GM19452 (cell line): ENCODE measurements at regions not wholly inside any gene's neighbourhood (a gene's known extent, or its start where the extent isn't known, plus 50 kb on each side); places are given as distances from the start of the nearest gene placed in this dataset.

Source experiments
- ATAC-seq: cut with Tn5 transposase; IDR thresholded peaks from one replicate; pipeline ENCODE4 v1.9.1; 2021; ENCODE audit not compliant: unreplicated experiment

DNA sequence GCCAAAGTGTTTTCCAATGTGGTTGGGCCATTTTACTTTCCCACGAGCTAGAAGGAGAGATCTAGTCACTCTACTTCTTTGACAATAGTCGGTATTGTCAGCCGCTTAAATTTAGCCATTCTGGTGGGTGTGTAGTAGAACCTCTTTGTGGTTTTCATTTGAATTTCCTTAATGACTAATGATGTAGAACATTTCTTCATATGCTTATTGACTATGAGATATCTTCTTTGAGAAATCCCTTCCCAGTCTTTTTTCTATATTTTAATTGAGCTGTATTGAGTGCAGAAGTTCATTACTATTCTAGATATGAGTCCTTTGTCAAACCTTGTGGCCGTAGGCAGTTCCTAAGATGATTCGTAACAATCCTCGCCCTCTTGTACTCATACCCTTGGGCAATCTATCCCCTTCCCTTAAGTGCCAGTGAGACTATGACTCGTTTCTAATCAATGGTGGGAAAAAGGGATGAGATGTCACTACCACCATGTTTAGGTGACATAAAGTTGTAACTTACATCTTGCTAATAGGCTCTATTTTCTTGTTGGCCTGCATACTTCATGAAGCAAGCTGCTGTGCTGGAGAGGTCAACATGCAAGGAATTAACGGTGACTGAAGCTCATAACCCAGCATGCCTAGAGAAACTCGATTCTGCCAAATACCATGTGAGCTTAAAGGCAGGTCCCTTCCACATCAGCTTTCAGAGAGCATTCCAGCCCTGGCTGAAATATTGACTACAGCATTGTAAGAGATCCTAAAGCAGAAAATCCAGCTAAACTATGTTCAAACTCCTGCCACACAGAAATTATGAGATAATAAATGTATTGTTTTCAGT, 817.9 kb upstream of the SOX9 start:
- no peak for ATAC-seq

DNA sequence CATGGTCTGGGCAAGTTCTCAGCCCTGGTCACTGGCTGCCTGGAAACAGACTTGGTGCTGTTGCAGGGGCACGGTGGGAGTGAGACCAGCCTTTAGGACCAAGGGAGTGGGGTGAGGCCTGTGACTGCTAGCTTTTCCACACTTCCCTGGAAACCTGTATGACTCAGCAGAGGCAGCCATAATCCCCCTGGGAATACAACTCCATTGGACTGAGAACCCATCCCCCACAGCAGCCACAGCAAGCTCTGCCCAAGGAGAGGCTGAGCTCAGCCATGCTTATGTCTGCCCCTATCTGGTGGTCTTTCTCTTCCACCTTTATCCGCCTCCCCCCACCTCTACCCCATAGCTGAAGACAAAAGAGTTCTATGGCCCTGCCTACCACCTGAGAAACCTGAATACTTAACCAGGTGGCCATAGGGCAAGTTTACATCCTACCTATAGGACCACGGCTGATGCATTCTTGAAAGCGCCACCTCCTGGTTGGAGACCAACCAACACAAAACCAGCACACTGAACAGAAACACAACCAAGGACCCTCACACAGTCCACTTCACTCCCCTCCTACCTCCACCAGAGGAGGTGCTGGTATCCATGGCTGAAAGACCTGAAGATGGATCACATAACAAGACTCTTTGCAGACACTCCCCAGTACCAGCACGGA, 816.2 kb upstream of the SOX9 start:
- ATAC-seq = no peak

- no peak for ATAC-seq
Observed at GRCh38 chr17:71313866-71314265, 807.0 kb upstream of the SOX9 start.

DNA sequence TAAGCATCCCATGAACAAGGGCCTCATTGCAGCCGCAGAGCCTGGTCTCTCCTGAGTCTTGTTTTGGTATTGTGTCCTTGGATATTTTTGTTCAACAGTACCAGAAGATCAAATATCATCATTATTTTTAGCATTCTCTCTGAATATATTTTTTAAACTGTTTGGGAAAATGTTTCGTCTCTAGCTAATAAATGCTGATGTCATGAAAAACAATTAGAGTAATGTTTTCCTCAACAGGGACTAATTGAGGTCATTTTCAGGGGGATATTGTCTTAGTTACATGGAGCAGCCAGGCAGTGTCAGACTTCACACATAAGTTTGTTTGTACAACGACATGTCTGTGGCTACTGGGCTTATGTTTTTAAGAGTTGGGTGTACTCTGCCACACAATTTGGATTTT, 805.3 kb upstream of the SOX9 start:
- no peak for ATAC-seq

DNA sequence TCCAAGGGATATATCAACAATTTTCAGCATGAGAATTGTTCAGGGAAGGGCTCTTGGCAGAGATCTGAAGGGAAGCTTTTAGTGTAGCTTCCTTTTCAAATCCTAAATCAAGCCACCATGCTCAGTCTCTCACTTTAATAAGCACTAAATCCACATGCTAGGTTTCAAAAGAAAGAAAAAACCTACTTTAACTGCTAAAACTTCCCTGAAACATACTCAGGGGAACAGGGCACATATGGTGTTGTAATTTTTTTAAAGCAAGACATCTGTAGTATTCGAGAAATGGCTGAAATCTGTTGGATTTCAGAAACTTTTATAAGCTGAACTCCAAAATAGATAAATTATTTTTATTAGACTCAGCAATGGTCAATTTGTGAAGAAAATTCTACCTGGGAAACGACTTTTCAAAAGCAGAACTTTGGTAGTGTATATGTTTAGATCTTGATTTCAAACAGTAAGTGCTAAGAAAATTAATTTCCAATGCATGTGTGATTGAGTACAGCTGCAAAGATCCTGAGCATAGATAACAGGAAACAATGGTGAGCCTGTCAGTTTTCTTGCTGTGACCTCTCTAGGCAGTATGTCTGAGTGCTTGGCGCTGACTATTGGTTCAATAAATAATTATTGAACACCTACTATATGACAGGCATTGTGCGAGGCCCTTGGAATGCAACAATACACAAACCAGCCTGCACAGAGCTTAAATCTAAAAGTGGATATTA, 804.5 kb upstream of the SOX9 start:
- no peak for ATAC-seq

DNA sequence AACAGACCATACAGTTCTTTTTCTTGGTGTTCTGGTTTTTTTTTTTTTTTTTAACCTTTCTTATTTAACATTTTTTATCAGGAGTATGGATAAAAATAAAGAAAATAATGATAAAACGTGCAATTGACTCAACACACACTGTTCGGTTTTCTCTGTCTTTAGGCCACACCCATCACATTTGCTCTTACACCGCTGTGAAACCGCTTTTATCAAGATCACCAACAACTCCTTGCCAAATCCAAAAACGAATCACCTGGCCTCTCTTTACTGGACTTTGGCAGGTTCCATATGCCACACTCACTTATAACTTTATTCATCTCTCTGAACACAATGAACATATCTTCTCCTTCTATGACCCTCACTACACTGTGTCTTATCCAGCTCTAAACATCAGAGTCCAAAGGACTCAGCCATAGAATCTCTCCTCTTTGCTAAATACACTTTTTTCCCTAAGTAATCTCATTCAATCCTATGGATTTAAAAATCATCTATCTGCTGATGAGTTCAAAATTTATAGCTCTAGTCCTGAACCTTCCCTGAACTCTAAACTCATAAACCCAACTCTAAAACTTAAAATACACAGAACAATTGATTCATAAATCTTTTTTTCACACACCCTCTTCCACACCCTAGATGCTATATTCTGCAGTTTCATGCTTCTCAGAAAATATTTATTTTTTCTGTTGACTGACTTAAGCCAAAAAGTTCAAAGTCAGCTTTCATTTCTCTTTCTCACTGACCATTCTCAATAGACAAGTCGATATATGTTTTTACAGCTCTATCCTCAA, 800.6 kb upstream of the SOX9 start:
- ATAC-seq = no peak

DNA sequence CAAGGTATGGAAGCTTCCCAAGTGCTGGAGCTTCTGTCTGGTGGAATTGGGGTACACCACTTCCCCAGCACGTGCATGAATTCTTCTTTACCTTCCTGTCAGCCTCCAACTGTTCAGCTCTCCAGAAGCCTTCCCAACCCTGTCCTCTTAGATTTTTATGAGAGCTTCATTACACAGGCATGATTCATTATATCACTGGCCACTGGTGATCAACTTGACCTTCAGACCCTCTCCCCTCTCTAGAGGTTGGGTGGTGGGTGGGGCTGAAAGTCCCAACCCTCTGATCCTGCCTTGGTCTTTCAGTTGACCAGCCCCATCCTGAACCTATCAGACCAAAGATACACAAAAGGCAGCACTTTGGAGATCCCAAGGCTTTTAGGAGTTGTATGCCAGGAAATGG, 795.7 kb upstream of the SOX9 start:
- ATAC-seq = no peak

- no peak for ATAC-seq
Observed at GRCh38 chr17:71325886-71326285, 794.9 kb upstream of the SOX9 start.

DNA sequence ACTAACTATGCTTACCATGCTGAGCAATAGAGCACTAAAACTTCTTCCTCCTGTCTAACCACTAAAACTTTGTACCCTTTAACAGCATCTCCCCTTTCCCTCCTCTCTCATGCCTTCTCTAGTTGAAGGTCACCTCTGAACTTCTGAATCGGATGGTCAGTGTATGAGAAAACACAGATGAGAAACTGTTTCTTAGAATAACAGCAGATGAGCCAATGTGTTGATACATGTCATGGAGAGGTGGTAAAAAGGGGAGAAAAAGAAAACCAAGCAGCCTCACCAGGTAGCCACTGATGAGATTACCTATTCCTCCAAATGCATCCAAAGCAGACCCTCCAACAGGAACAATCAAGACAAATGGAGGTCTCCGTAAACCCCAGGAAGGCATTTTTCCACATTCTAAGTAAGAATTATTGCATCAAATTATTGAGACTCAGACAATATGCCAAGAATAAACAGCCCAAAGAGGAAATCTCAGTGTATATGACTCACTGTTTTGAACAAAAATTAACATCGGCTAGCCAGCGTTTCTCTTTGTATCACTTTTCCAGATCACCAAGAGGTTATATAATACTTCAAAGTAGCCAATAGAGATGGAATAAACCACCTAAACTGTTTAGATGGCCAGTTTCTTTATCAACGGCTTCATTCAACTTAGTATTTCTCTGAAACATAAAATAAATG, 793.3 kb upstream of the SOX9 start:
- ATAC-seq = no peak

- ATAC-seq = no peak
Observed at GRCh38 chr17:71329310-71330098, 791.3 kb upstream of the SOX9 start.

- ATAC-seq = no peak
Observed at GRCh38 chr17:71330099-71330375, 790.8 kb upstream of the SOX9 start.

- no peak for ATAC-seq
Observed at GRCh38 chr17:71331754-71332325, 789.0 kb upstream of the SOX9 start.

- no peak for ATAC-seq
Observed at GRCh38 chr17:71334048-71334751, 786.6 kb upstream of the SOX9 start.

DNA sequence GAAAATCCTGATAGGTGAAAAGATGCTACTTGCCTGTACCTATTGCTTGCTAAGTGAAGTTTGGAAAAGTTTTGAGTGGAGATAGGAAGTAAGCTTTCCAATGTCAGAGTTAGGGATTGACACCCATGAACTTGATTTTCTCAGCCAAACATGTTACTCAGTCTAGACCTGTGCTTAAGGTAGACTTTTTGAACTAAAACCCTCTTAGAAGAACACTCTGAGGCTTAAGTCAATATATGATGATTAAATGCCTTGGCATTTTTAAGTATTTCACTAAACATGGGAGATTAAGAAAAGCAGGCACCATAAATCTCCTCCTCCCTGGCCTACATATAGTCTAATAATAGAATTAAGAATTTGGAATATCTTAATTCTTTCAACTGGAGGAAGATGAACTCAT, 785.6 kb upstream of the SOX9 start:
- ATAC-seq = no peak

GRCh38 chr17:71337938-71338337, 782.9 kb upstream of the SOX9 start:
- no peak for ATAC-seq

GRCh38 chr17:71338396-71338795, 782.4 kb upstream of the SOX9 start:
- ATAC-seq = no peak

DNA sequence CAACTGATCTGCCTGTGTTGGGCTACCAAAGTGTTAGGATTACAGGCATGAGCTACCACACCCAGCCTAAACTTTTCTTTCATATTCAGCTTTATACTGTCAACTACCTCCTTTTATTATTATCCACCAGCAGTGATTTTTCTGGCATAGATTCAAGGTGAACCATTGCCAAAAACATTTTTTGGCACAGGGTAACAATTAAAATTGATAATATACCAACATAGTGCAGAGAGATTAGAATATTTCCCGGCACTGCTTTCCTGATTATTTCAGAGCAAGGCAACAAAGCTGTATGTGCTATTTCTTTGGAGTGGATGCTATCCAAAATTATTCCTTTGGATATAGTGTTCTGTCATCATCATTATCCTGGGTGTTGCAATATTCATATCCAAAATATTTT, 781.6 kb upstream of the SOX9 start:
- no peak for ATAC-seq

- no peak for ATAC-seq
Observed at GRCh38 chr17:71342737-71343136, 778.1 kb upstream of the SOX9 start.

DNA sequence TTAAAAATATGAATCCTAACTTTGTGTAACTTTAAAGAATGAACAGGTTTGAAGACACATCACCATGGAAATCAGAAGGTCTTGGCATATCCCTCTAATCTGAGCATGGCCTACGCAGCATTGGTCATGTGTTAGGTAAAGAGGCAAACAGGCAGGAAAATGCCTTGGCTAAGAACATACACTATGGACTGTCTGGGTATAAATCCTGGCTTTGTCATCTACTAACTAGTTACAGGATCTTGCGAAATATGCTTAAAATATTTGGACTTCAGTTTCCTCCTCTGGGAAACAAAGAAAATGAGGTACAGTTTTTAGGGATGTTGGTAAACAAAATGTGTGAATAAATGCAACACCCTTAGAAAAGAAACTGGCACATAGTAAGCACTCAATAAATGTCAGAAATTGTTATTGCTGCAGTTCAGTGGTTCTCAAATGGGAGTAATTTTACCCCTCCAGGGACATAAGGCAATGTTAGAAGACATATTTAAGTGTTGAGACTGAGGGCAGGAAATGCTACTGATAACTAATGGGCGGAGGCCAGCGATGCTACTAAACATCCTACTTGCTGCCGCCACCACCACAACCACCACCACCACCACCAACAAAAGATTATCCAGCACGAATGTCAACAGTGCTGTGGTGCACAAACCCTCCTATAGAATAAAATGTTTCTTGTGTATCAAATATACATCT, 770.8 kb upstream of the SOX9 start:
- ATAC-seq = no peak
